GM23338 (cell line): ENCODE measurements at regions not wholly inside any gene's neighbourhood (a gene's known extent, or its start where the extent isn't known, plus 50 kb on each side); places are given as distances from the start of the nearest gene placed in this dataset.

ENCODE experiments used
- ATAC-seq: fragments of 200-7000 bp; cut with Tn5 transposase; 3 replicates; pipeline ENCODE4 v1.9.1; 2020
- DNase-seq: peaks from one replicate; pipeline ENCODE4 v3.0.0-alpha.2; 2015; ENCODE audit warnings: low spot score
- H2AFZ ChIP-seq: fragments of 200-600 bp; sonication (generic); 2 replicates; pipeline ENCODE4 v1.8.0; 2016; ENCODE audit warnings: antibody characterized with exemption, mild to moderate bottlenecking, moderate library complexity
- H3F3A ChIP-seq: fragments of 200-600 bp; sonication (generic); replicated peaks from 2 replicates; pipeline ENCODE4 v1.8.0; 2017; ENCODE audit warnings: antibody characterized with exemption, mixed run types, low read depth
- H3K27ac ChIP-seq: fragments of 200-600 bp; sonication (generic); 2 replicates; pipeline ENCODE4 v1.6.1; 2016; ENCODE audit warnings: low read depth
- H3K27me3 ChIP-seq: fragments of 200-600 bp; sonication (generic); 2 replicates; pipeline ENCODE4 v1.8.0; 2016; ENCODE audit warnings: mild to moderate bottlenecking, mixed run types, moderate library complexity; ENCODE audit not compliant: insufficient read depth
- H3K36me3 ChIP-seq: fragments of 200-600 bp; sonication (generic); 2 replicates; pipeline ENCODE4 v1.8.0; 2016; ENCODE audit warnings: mild to moderate bottlenecking; ENCODE audit not compliant: insufficient read depth
- H3K4me1 ChIP-seq: fragments of 200-600 bp; sonication (generic); 2 replicates; pipeline ENCODE4 v1.8.0; 2016; ENCODE audit warnings: mild to moderate bottlenecking, moderate library complexity; ENCODE audit not compliant: insufficient read depth
- H3K4me2 ChIP-seq: fragments of 200-600 bp; sonication (generic); 2 replicates; pipeline ENCODE4 v1.7.1; 2017; ENCODE audit warnings: mixed run types
- H3K4me3 ChIP-seq: fragments of 200-600 bp; sonication (generic); 2 replicates; pipeline ENCODE4 v1.6.1; 2016; ENCODE audit warnings: mixed run types
- H3K79me2 ChIP-seq: fragments of 200-600 bp; sonication (generic); replicated peaks from 2 replicates; pipeline ENCODE4 v1.8.0; 2017; ENCODE audit warnings: mild to moderate bottlenecking; ENCODE audit not compliant: insufficient read depth
- H3K9me2 ChIP-seq: fragments of 200-600 bp; sonication (generic); 2 replicates; pipeline ENCODE4 v1.8.0; 2017; ENCODE audit not compliant: insufficient read depth
- H4K20me1 ChIP-seq: fragments of 200-600 bp; sonication (generic); replicated peaks from 2 replicates; pipeline ENCODE4 v1.8.0; 2017; ENCODE audit warnings: mild to moderate bottlenecking; ENCODE audit not compliant: insufficient read depth
- H3K27ac Mint-ChIP-seq: 2 replicates; pipeline ENCODE4 v1.8.0; 2020; ENCODE audit warnings: inconsistent platforms, mild to moderate bottlenecking, moderate library complexity, mixed read lengths
- H3K27me3 Mint-ChIP-seq: 3 replicates; pipeline ENCODE4 v1.8.0; 2022; ENCODE audit warnings: low read depth, mild to moderate bottlenecking, moderate library complexity, mixed read lengths, inconsistent platforms; ENCODE audit not compliant: insufficient read depth, poor library complexity
- H3K36me3 Mint-ChIP-seq: 3 replicates; pipeline ENCODE4 v1.8.0; 2021; ENCODE audit warnings: low read depth, mild to moderate bottlenecking, inconsistent platforms, moderate library complexity, mixed read lengths
- H3K4me1 Mint-ChIP-seq: 3 replicates; pipeline ENCODE4 v1.8.0; 2020; ENCODE audit warnings: mild to moderate bottlenecking, inconsistent platforms, mixed read lengths
- H3K4me3 Mint-ChIP-seq: 3 replicates; pipeline ENCODE4 v1.8.0; 2021; ENCODE audit warnings: moderate library complexity, mild to moderate bottlenecking, inconsistent platforms, mixed read lengths
- H3K9me3 Mint-ChIP-seq: 3 replicates; pipeline ENCODE4 v1.8.0; 2020; ENCODE audit warnings: moderate library complexity, mild to moderate bottlenecking, inconsistent platforms, mixed read lengths
- CREB1 ChIP-seq: fragments of 250-450 bp; sonication (Bioruptor Pico); IDR thresholded peaks from 2 replicates; pipeline ENCODE4 v1.5.0; 2020; ENCODE audit warnings: low read depth, mild to moderate bottlenecking, moderate library complexity
- EZH2 ChIP-seq: fragments of 200-600 bp; sonication (generic); IDR thresholded peaks from one replicate; pipeline ENCODE4 v1.8.0; 2017; ENCODE audit warnings: antibody characterized with exemption, mild to moderate bottlenecking, low read depth; ENCODE audit not compliant: unreplicated experiment
- EZH2phosphoT487 ChIP-seq: fragments of 200-600 bp; sonication (generic); IDR thresholded peaks from one replicate; pipeline ENCODE4 v1.8.1; 2018; ENCODE audit warnings: antibody characterized with exemption; ENCODE audit not compliant: unreplicated experiment
- JUNB ChIP-seq: IDR thresholded peaks from one replicate; pipeline ENCODE4 v1.6.1; 2016; ENCODE audit warnings: antibody characterized with exemption; ENCODE audit not compliant: unreplicated experiment
- NANOG ChIP-seq: IDR thresholded peaks from 2 replicates; pipeline ENCODE4 v1.6.1; 2016; ENCODE audit warnings: antibody characterized with exemption, borderline replicate concordance
- POLR2AphosphoS5 ChIP-seq: IDR thresholded peaks from 2 replicates; pipeline ENCODE4 v1.6.1; 2016; ENCODE audit warnings: antibody characterized with exemption, low read depth
- REST ChIP-seq: IDR thresholded peaks from one replicate; pipeline ENCODE4 v1.6.1; 2018; ENCODE audit warnings: antibody characterized with exemption; ENCODE audit not compliant: unreplicated experiment
- STAT1 ChIP-seq: IDR thresholded peaks from one replicate; pipeline ENCODE4 v1.6.1; 2016; ENCODE audit warnings: antibody characterized with exemption; ENCODE audit not compliant: unreplicated experiment
- ZNF114 ChIP-seq: fragments of 250-450 bp; sonication (Bioruptor Pico); IDR thresholded peaks from 2 replicates; pipeline ENCODE4 v1.5.0; 2020; ENCODE audit warnings: mild to moderate bottlenecking, moderate library complexity
- ZNF331 ChIP-seq: fragments of 250-450 bp; sonication (Bioruptor Pico); IDR thresholded peaks from 2 replicates; pipeline ENCODE4 v1.5.0; 2020; ENCODE audit warnings: low read depth, mild to moderate bottlenecking, moderate library complexity
- TF ChIP-seq, protein P1 (sequence below): fragments of 250-450 bp; sonication (Bioruptor Pico); IDR thresholded peaks from 2 replicates; pipeline ENCODE4 v1.5.0; 2020; ENCODE audit warnings: mild to moderate bottlenecking, moderate library complexity
- TF ChIP-seq, protein P2 (sequence below): IDR thresholded peaks from 2 replicates; pipeline ENCODE4 v1.6.1; 2016; ENCODE audit warnings: antibody characterized with exemption

DNA sequence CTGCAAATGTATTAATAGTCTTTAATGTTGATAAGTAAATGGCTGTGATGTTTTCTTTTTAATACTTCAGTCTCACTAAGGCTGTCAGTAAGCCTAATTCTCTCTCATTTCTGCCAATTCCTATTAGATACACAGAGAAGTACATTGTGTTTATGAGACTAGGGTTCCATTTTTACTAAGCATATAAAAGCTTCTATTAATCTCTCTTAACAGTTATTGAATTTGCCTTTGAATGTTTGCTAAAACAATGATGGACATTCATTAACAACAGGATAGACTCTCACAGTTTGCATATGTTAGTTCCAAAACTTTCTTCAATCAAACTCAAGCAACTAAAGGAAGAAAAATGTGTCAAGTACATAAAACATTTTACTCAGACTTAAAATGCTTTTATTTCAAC, 659.3 kb downstream of the TLE1 start:
- Histone ChIP-seq H3K27ac (no peak overlapping the region), H3K4me2 (no peak overlapping the region), H3K4me3 (no peak overlapping the region), H2AFZ (no peak overlapping the region), H3F3A (no peaks in the 10 kb centered on the region), H3K9me2 (no peaks in the 10 kb centered on the region), H4K20me1 (no peaks in the 10 kb centered on the region), H3K27me3 (no peaks in the 10 kb centered on the region), H3K79me2 (no peaks in the 10 kb centered on the region), H3K36me3 (no peaks in the 10 kb centered on the region), H3K4me1 (peaks cover 19% of the 10 kb centered on the region; the same call in 1 of the 2 replicates)
- H3K4me3 Mint-ChIP-seq, result no peak overlapping the region
- DNase-seq, result no peak
- H3K36me3 Mint-ChIP-seq, result no peaks in the 10 kb centered on the region
- peaks cover 11% of the 10 kb centered on the region; the same call in 2 of the 3 replicates for H3K4me1 Mint-ChIP-seq
- H3K27me3 Mint-ChIP-seq, result no peaks in the 10 kb centered on the region
- TF ChIP-seq POLR2AphosphoS5 (no peak), EZH2phosphoT487 (no peak), REST (no peak), JUNB (no peak), CREB1 (no peak), STAT1 (no peak), EZH2 (no peak), ZNF114 (CRISPR knock-in tag) (no peak), NANOG (no peak), ZNF331 (no peak)
- TF ChIP-seq, protein P1, sequence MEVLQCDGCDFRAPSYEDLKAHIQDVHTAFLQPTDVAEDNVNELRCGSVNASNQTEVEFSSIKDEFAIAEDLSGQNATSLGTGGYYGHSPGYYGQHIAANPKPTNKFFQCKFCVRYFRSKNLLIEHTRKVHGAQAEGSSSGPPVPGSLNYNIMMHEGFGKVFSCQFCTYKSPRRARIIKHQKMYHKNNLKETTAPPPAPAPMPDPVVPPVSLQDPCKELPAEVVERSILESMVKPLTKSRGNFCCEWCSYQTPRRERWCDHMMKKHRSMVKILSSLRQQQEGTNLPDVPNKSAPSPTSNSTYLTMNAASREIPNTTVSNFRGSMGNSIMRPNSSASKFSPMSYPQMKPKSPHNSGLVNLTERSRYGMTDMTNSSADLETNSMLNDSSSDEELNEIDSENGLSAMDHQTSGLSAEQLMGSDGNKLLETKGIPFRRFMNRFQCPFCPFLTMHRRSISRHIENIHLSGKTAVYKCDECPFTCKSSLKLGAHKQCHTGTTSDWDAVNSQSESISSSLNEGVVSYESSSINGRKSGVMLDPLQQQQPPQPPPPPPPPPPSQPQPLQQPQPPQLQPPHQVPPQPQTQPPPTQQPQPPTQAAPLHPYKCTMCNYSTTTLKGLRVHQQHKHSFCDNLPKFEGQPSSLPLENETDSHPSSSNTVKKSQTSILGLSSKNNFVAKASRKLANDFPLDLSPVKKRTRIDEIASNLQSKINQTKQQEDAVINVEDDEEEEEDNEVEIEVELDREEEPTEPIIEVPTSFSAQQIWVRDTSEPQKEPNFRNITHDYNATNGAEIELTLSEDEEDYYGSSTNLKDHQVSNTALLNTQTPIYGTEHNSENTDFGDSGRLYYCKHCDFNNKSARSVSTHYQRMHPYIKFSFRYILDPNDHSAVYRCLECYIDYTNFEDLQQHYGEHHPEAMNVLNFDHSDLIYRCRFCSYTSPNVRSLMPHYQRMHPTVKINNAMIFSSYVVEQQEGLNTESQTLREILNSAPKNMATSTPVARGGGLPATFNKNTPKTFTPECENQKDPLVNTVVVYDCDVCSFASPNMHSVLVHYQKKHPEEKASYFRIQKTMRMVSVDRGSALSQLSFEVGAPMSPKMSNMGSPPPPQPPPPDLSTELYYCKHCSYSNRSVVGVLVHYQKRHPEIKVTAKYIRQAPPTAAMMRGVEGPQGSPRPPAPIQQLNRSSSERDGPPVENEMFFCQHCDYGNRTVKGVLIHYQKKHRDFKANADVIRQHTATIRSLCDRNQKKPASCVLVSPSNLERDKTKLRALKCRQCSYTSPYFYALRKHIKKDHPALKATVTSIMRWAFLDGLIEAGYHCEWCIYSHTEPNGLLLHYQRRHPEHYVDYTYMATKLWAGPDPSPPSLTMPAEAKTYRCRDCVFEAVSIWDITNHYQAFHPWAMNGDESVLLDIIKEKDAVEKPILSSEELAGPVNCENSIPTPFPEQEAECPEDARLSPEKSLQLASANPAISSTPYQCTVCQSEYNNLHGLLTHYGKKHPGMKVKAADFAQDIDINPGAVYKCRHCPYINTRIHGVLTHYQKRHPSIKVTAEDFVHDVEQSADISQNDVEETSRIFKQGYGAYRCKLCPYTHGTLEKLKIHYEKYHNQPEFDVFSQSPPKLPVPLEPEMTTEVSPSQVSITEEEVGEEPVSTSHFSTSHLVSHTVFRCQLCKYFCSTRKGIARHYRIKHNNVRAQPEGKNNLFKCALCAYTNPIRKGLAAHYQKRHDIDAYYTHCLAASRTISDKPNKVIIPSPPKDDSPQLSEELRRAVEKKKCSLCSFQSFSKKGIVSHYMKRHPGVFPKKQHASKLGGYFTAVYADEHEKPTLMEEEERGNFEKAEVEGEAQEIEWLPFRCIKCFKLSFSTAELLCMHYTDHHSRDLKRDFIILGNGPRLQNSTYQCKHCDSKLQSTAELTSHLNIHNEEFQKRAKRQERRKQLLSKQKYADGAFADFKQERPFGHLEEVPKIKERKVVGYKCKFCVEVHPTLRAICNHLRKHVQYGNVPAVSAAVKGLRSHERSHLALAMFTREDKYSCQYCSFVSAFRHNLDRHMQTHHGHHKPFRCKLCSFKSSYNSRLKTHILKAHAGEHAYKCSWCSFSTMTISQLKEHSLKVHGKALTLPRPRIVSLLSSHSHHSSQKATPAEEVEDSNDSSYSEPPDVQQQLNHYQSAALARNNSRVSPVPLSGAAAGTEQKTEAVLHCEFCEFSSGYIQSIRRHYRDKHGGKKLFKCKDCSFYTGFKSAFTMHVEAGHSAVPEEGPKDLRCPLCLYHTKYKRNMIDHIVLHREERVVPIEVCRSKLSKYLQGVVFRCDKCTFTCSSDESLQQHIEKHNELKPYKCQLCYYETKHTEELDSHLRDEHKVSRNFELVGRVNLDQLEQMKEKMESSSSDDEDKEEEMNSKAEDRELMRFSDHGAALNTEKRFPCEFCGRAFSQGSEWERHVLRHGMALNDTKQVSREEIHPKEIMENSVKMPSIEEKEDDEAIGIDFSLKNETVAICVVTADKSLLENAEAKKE (CRISPR knock-in tag), result no peak
- TF ChIP-seq, protein P2, sequence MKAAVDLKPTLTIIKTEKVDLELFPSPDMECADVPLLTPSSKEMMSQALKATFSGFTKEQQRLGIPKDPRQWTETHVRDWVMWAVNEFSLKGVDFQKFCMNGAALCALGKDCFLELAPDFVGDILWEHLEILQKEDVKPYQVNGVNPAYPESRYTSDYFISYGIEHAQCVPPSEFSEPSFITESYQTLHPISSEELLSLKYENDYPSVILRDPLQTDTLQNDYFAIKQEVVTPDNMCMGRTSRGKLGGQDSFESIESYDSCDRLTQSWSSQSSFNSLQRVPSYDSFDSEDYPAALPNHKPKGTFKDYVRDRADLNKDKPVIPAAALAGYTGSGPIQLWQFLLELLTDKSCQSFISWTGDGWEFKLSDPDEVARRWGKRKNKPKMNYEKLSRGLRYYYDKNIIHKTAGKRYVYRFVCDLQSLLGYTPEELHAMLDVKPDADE, result no peak
- ATAC-seq, result no peak
- no peak overlapping the region for H3K27ac Mint-ChIP-seq
- no peaks in the 10 kb centered on the region for H3K9me3 Mint-ChIP-seq
